Endothelial cell of hepatic sinusoid (primary cell): ENCODE measurements at regions not wholly inside any gene's neighbourhood (a gene's known extent, or its start where the extent isn't known, plus 50 kb on each side); places are given as distances from the start of the nearest gene placed in this dataset.
"Not testable (repeated sequence)": the region's sequence is repeated elsewhere in the genome, so short reads cannot be mapped to it uniquely, and the experiment has no call there.

ENCODE experiments used
- in situ Hi-C: cut with HindIII; loops from 2 replicates; pipeline ENCODE4 v1.10.0; 2017; ENCODE audit warnings: low sequenced_read_pairs

GRCh38 chr2:109669731-109670130, 55.6 kb downstream of the SOWAHC start:
- in situ Hi-C loops, result no loop called here

- in situ Hi-C loops, result no loop called here
Measured at GRCh38 chr2:109670556-109671411, 56.6 kb downstream of the SOWAHC start.

GRCh38 chr2:109674894-109675534, 60.9 kb downstream of the SOWAHC start:
- in situ Hi-C loops, result no loop called here

- in situ Hi-C loops, result no loop called here
Measured at GRCh38 chr2:109675666-109676345, 61.6 kb downstream of the SOWAHC start.

GRCh38 chr2:109676346-109676902, 62.3 kb downstream of the SOWAHC start:
- in situ Hi-C loops, result no loop called here

- in situ Hi-C loops, result not testable (repeated sequence)
Measured at GRCh38 chr2:109677121-109677731, 63.1 kb downstream of the SOWAHC start.

- in situ Hi-C loops, result no loop called here
Measured at GRCh38 chr2:109677835-109678580, 63.8 kb downstream of the SOWAHC start.

GRCh38 chr2:109678724-109679201, 64.6 kb downstream of the SOWAHC start:
- in situ Hi-C loops, result not testable (repeated sequence)

GRCh38 chr2:109679225-109679624, 65.1 kb downstream of the SOWAHC start:
- in situ Hi-C loops, result no loop called here

- in situ Hi-C loops, result no loop called here
Measured at GRCh38 chr2:109679626-109680025, 65.5 kb downstream of the SOWAHC start.

- in situ Hi-C loops, result no loop called here
Measured at GRCh38 chr2:109680523-109681297, 66.5 kb downstream of the SOWAHC start.

GRCh38 chr2:109681633-109682380, 67.6 kb downstream of the SOWAHC start:
- in situ Hi-C loops, result no loop called here

- in situ Hi-C loops, result no loop called here
Measured at GRCh38 chr2:109683452-109683851, 69.3 kb downstream of the SOWAHC start.

- in situ Hi-C loops, result no loop called here
Measured at GRCh38 chr2:109685453-109685852, 71.3 kb downstream of the SOWAHC start.

GRCh38 chr2:109686921-109687320, 72.8 kb downstream of the SOWAHC start:
- in situ Hi-C loops, result no loop called here

GRCh38 chr2:109689182-109689930, 75.2 kb downstream of the SOWAHC start:
- in situ Hi-C loops, result no loop called here

GRCh38 chr2:109689973-109690372, 75.8 kb downstream of the SOWAHC start:
- in situ Hi-C loops, result no loop called here

GRCh38 chr2:109690457-109690821, 76.3 kb downstream of the SOWAHC start:
- in situ Hi-C loops, result no loop called here
